WTC11 (cell line): ENCODE measurements at regions not wholly inside any gene's neighbourhood (a gene's known extent, or its start where the extent isn't known, plus 50 kb on each side); places are given as distances from the start of the nearest gene placed in this dataset.

Source experiments
- ATAC-seq: fragments of 200-7000 bp; cut with Tn5 transposase; 2 replicates; pipeline ENCODE4 v1.10.0; 2021; ENCODE audit warnings: mild to moderate bottlenecking, moderate library complexity
- CTCF ChIA-PET: fragments of 300-600 bp; sonication (Branson Sonifier 250); formaldehyde crosslinking; loops from one replicate; lab custom pipeline; 2021; ENCODE audit warnings: antibody characterized with exemption; lab: Charles Lee
- POLR2A ChIA-PET: fragments of 350-600 bp; sonication (Branson Sonifier 250); formaldehyde crosslinking; loops from one replicate; lab custom pipeline; 2021; ENCODE audit warnings: antibody characterized with exemption; lab: Charles Lee
- DNase-seq: peaks from one replicate; pipeline ENCODE4 v3.0.0; 2021; ENCODE audit warnings: low spot score
- H3K27ac Mint-ChIP-seq: 2 replicates; pipeline ENCODE4 v1.8.0; 2021; ENCODE audit warnings: mixed read lengths
- H3K27me3 Mint-ChIP-seq: 2 replicates; pipeline ENCODE4 v1.8.0; 2021; ENCODE audit warnings: low read depth, mild to moderate bottlenecking, moderate library complexity, mixed read lengths
- H3K36me3 Mint-ChIP-seq: 2 replicates; pipeline ENCODE4 v1.8.0; 2021; ENCODE audit warnings: mixed read lengths
- H3K4me1 Mint-ChIP-seq: 2 replicates; pipeline ENCODE4 v1.8.0; 2022; ENCODE audit warnings: mixed read lengths
- H3K4me3 Mint-ChIP-seq: 2 replicates; pipeline ENCODE4 v1.8.0; 2021; ENCODE audit warnings: mild to moderate bottlenecking, moderate library complexity, mixed read lengths
- H3K9me3 Mint-ChIP-seq: 2 replicates; pipeline ENCODE4 v1.8.0; 2021; ENCODE audit warnings: mixed read lengths
- ARID4B ChIP-seq: sonication (generic); formaldehyde crosslinking; IDR thresholded peaks from 2 replicates; pipeline ENCODE4 v1.8.0; 2023; ENCODE audit warnings: missing genetic modification reagents, mild to moderate bottlenecking, borderline replicate concordance
- ATF1 ChIP-seq: sonication (generic); formaldehyde crosslinking; IDR thresholded peaks from 2 replicates; pipeline ENCODE4 v1.8.1; 2023; ENCODE audit warnings: mild to moderate bottlenecking, moderate library complexity, missing genetic modification reagents
- E2F5 ChIP-seq: sonication (generic); formaldehyde crosslinking; IDR thresholded peaks from 2 replicates; pipeline ENCODE4 v1.8.1; 2022; ENCODE audit warnings: mild to moderate bottlenecking, moderate library complexity, missing genetic modification reagents
- EMX1 ChIP-seq: fragments of 250-450 bp; sonication (Bioruptor Pico); IDR thresholded peaks from 2 replicates; pipeline ENCODE4 v1.8.0; 2021; ENCODE audit warnings: mild to moderate bottlenecking
- ETV6 ChIP-seq: sonication (generic); formaldehyde crosslinking; IDR thresholded peaks from 2 replicates; pipeline ENCODE4 v1.8.1; 2022; ENCODE audit warnings: mild to moderate bottlenecking, missing genetic modification reagents
- FOXJ3 ChIP-seq: sonication (generic); formaldehyde crosslinking; IDR thresholded peaks from 2 replicates; pipeline ENCODE4 v1.9.0; 2021; ENCODE audit warnings: missing genetic modification reagents, mild to moderate bottlenecking, borderline replicate concordance
- FOXP4 ChIP-seq: sonication (generic); formaldehyde crosslinking; IDR thresholded peaks from 2 replicates; pipeline ENCODE4 v1.8.0; 2022; ENCODE audit warnings: mild to moderate bottlenecking, missing genetic modification reagents
- GABPB1 ChIP-seq: sonication (generic); formaldehyde crosslinking; IDR thresholded peaks from 2 replicates; pipeline ENCODE4 v1.8.1; 2023; ENCODE audit warnings: mild to moderate bottlenecking, missing genetic modification reagents
- GTF2I ChIP-seq: fragments of 250-450 bp; sonication (Bioruptor Pico); conservative IDR thresholded peaks from 2 replicates; pipeline ENCODE4 v1.4.0; 2021; ENCODE audit warnings: mild to moderate bottlenecking
- NR3C1 ChIP-seq: sonication (generic); formaldehyde crosslinking; conservative IDR thresholded peaks from 2 replicates; pipeline ENCODE4 v1.8.1; 2023; ENCODE audit warnings: low read depth, mild to moderate bottlenecking, missing genetic modification reagents
- PREB ChIP-seq: sonication (generic); formaldehyde crosslinking; IDR thresholded peaks from 2 replicates; pipeline ENCODE4 v1.8.1; 2022; ENCODE audit warnings: mild to moderate bottlenecking, missing genetic modification reagents, moderate library complexity, borderline replicate concordance
- SMAD3 ChIP-seq: sonication (generic); formaldehyde crosslinking; IDR thresholded peaks from 2 replicates; pipeline ENCODE4 v1.8.0; 2022; ENCODE audit warnings: missing genetic modification reagents, mild to moderate bottlenecking, borderline replicate concordance
- SOX15 ChIP-seq: fragments of 250-450 bp; sonication (Bioruptor Pico); IDR thresholded peaks from 2 replicates; pipeline ENCODE4 v1.9.0; 2021; ENCODE audit warnings: mild to moderate bottlenecking
- TCF7 ChIP-seq: sonication (generic); formaldehyde crosslinking; IDR thresholded peaks from 2 replicates; pipeline ENCODE4 v1.8.0; 2022; ENCODE audit warnings: mild to moderate bottlenecking, low read depth, missing genetic modification reagents, moderate library complexity
- USF1 ChIP-seq: sonication (generic); formaldehyde crosslinking; IDR thresholded peaks from 2 replicates; pipeline ENCODE4 v1.8.0; 2022; ENCODE audit warnings: mild to moderate bottlenecking, missing genetic modification reagents
- USF2 ChIP-seq: sonication (generic); formaldehyde crosslinking; IDR thresholded peaks from 2 replicates; pipeline ENCODE4 v1.8.1; 2023; ENCODE audit warnings: mild to moderate bottlenecking, missing genetic modification reagents, moderate library complexity
- ZBTB21 ChIP-seq: sonication (generic); formaldehyde crosslinking; IDR thresholded peaks from 2 replicates; pipeline ENCODE4 v1.8.1; 2023; ENCODE audit warnings: mild to moderate bottlenecking, missing genetic modification reagents, borderline replicate concordance
- ZNF121 ChIP-seq: sonication (generic); formaldehyde crosslinking; IDR thresholded peaks from 2 replicates; pipeline ENCODE4 v1.8.0; 2023; ENCODE audit warnings: missing genetic modification reagents
- ZNF219 ChIP-seq: sonication (generic); formaldehyde crosslinking; IDR thresholded peaks from 2 replicates; pipeline ENCODE4 v1.8.0; 2023; ENCODE audit warnings: missing genetic modification reagents, mild to moderate bottlenecking, borderline replicate concordance
- ZNF317 ChIP-seq: sonication (generic); formaldehyde crosslinking; IDR thresholded peaks from 2 replicates; pipeline ENCODE4 v1.8.1; 2023; ENCODE audit warnings: low read depth, mild to moderate bottlenecking, moderate library complexity, missing genetic modification reagents, borderline replicate concordance

GRCh38 chr18:60987963-60988362 lies 345.3 kb upstream of the CDH20 start:
- CTCF ChIA-PET, result no interaction called here
- peaks cover 33% of the 10 kb centered on the region for H3K9me3 Mint-ChIP-seq
- POLR2A ChIA-PET, result no interaction called here

GRCh38 chr18:60996326-60996725 lies 336.9 kb upstream of the CDH20 start:
- Mint-ChIP-seq H3K36me3 (peaks cover 19% of the 10 kb centered on the region), H3K27ac (no peak overlapping the region), H3K9me3 (peaks cover 29% of the 10 kb centered on the region), H3K4me3 (no peak overlapping the region), H3K27me3 (no peaks in the 10 kb centered on the region), H3K4me1 (peaks cover 4% of the 10 kb centered on the region; the same call in 1 of the 2 replicates)
- DNase-seq (no peak), ATAC-seq (no peak)
- ChIA-PET POLR2A (no interaction called here), CTCF (no interaction called here)
- TF ChIP-seq ETV6 (CRISPR knock-in tag) (no peak), ZBTB21 (CRISPR knock-in tag) (no peak), SMAD3 (CRISPR knock-in tag) (no peak), TCF7 (no peak), USF1 (CRISPR knock-in tag) (no peak), GABPB1 (CRISPR knock-in tag) (no peak), FOXP4 (CRISPR knock-in tag) (no peak), E2F5 (CRISPR knock-in tag) (no peak), USF2 (no peak), ZNF317 (CRISPR knock-in tag) (no peak), ZNF219 (no peak), ARID4B (CRISPR knock-in tag) (no peak), ATF1 (no peak), EMX1 (no peak), ZNF121 (CRISPR knock-in tag) (no peak), NR3C1 (CRISPR knock-in tag) (no peak)

More at GRCh38 chr18:60987963-60988362, 345.3 kb upstream of the CDH20 start:
- DNase-seq (no peak), ATAC-seq (no peak)
- peaks cover 22% of the 10 kb centered on the region for H3K36me3 Mint-ChIP-seq
- H3K4me3 Mint-ChIP-seq, result no peak overlapping the region
- no peaks in the 10 kb centered on the region for H3K4me1 Mint-ChIP-seq
- H3K27me3 Mint-ChIP-seq, result peaks cover 2% of the 10 kb centered on the region; the same call in 1 of the 2 replicates
- H3K27ac Mint-ChIP-seq, result no peak overlapping the region
- no peak for TF ChIP-seq ZNF121 (CRISPR knock-in tag)
- TF ChIP-seq FOXJ3, result no peak
- TF ChIP-seq GTF2I, result no peak
- no peak for TF ChIP-seq FOXP4 (CRISPR knock-in tag)
- no peak for TF ChIP-seq NR3C1 (CRISPR knock-in tag)
- no peak for TF ChIP-seq SOX15
- no peak for TF ChIP-seq PREB (CRISPR knock-in tag)
